Kasumi-1 (cell line): ENCODE measurements at regions not wholly inside any gene's neighbourhood (a gene's known extent, or its start where the extent isn't known, plus 50 kb on each side); places are given as distances from the start of the nearest gene placed in this dataset.

Experiments
- DNase-seq, 2 experiments: peaks; one replicate each; lab custom pipeline; 2025; lab: John Stamatoyannopoulos, UW

DNA sequence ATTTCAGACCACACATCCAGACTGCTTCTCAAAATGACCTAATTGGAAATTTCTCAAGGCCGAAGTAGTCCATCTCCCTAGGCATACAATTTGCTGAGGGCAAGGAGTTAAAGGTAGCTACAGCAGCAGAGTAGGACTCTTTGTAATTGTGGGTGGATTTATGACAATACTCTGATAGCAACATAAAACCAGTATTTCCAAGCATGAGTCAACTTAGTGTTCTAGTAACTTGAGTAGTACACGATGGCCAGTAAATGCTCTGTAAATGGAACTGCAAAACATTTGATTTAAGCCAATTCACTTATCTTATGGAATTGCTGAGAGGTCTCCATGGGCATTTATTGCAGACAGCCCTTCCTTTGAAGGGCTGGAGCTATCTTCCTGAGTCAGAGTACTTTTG lies 352.2 kb downstream of the PLK2 start:
- no peak for DNase-seq

DNA sequence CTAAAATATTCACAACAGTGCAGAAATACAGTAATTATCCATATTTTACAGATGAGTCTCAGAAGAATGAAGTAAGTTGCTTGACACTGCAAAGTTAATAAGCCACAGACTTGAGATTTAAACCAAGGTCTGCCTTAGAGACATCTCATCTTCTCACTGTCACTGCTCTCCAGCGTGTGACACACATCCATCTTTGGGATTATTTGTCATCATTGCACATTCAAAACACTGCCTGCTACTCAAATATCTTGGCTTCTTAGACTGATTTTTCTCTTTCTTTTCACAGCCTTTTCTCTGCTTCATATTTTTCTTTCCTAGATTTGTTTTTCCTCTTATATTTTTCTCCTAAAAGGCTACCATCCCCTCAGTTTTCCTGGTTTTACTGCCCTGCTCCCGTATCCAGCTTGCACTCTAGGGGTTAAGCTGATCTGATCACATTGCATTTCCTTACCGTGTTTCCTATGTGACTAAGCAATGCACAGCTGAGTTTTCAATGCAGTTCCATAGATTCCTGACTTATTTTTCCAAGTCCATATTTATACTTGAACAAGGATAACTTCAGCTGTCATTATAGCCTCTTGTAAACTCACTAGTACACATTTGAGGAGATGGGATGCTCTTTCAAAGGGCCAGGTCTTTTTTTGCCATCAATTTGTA lies 353.0 kb downstream of the PLK2 start:
- no peak for DNase-seq

DNA sequence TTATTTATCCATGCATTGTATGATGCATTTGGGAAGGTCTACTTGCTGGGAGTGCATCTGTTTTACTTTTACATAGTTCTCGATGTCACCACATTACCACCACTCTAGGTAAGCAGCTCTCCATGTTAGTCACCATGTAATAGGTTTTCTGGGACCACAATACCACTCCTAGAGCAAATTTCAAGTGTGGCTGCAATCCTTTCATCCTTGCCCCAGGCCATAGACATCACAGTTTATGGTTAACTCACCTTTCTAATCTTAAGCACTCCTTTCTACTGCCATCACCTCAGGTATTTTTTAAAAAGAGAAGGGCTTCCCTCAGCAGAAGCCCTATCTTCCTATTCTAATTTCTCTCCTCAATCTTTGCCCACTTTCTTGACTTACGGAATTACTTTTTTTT lies 354.1 kb downstream of the PLK2 start:
- no peak for DNase-seq

DNA sequence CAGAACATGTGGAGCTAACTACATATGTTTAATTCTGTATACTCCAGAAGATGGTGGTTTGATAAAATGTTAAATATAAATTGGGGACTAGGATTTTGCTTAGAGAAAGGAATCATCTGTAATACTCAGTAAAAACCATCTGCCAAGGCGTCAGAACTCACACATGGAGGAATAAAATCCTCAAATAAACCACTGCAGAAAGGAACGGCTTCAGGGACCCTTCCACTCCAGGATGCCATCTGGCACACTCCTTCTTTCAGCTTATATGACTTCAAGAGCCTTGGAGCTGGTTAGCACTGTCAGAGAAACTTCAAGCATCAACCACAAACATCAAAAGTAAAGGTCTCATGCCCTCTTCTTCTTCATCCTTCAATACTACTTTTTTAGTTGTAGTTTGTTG lies 360.6 kb downstream of the PLK2 start:
- no peak for DNase-seq

DNA sequence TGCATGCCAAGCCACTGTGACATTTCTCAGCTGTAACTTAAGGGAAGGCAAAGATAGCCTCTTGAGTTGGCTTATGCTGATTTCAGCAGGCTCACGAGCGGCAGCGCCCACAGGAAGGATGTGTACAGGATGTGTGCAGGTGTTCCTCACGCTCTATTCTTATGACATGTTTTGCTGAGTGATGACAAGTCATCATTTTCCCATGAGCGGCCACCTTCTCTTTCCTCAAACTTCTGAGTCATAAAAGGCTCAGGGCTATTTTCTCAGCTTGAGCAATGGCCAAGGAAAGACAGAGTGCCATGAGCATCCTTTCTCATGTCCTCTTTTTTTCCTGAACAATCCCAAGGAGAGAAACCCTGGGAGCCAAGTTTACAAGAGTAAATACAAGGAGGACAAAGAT lies 365.9 kb downstream of the PLK2 start:
- no peak for DNase-seq

DNA sequence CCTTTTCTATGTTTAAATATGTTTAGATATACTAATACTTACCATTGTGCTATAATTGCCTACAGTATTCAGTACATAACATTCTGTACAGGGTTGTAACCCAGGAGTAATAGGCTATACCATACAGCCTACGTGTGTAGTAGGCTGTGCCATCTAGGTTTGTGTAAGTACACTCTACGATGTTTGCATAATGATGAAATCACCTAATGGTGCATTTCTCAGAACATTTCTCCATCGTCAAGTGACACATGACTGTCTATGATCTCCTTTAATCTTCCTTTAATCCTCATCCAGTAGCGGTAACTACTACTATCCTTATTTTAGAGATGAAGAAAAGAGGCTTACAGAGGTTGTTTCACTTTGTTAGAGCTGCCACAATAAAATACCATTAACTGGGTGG lies 369.2 kb downstream of the PLK2 start:
- no peak for DNase-seq

DNA sequence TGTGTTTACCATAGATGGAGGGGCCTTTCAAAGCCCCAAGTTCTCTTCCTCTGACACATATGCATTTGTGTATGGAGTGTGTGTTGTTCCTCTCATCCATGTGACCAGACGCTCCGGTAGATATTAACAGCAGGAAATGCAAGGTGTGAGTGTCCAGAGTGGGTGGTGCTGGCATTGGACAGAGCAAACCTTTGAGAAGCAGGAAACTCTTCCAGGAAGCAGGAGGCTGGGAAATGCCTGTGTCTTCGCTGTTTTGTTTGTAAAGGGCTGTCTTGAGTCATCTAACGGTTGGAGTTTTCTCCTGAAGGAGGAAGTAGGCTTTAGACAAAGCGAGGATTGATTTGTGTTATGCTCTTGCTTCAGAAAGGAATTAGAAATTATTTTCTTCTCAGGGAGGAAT lies 370.9 kb downstream of the PLK2 start:
- no peak for DNase-seq

DNA sequence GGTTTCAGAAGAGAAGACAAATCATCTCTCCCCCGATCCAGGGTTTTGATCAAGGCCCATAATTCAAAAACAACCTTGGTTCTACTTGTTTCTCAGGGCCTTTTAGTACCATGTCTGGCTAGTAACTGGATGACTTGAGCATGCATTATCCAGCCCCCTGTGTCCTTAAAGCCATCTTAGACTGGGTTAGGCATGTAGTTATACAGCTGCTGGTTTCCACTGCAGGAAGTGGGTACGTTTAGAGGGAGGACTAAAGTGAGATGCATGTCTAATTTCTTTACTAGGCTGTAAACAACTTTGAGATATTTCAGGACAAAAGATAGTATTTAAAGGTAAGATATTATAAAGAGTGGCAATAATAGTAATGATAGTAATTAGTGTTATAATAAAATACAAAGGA lies 372.0 kb downstream of the PLK2 start:
- DNase-seq, result no peak

DNA sequence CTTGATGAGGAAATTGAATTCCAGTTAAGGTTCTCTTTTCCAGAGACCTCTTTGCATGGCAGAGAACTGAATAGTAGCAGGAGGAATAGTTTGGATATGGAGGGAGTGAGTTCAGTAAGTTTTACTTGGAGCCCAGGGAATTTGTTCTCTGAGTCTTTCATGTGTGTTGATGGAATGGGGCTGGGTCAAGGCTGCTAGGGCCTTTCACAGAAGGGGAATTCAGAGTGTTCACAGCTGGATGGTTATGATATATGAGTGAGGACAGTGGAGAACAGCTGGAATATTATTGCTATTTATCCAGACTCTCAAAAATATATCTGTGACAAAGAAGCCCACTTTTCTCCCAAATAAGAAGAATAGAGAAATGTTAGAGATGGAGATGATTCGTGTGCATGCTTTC lies 372.8 kb downstream of the PLK2 start:
- DNase-seq, result no peak

DNA sequence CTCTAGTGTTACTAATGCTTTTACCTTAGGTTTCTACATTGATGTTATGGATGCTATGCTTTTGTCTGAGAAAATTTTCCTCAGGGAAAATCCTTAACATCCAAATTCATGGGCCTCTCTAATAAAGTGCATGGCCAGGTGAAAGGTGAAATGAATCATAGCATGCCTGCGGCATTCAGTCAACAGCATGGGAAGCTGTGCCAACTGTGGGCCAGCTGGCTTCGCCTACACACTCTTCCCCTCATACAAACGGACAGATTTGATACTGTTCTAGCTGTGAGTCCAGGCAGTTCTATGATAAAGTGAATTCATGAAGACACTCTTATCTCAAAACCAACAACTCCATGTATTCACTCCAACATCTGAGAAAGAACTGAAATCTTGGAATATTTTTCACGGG lies 374.1 kb downstream of the PLK2 start:
- no peak for DNase-seq

DNA sequence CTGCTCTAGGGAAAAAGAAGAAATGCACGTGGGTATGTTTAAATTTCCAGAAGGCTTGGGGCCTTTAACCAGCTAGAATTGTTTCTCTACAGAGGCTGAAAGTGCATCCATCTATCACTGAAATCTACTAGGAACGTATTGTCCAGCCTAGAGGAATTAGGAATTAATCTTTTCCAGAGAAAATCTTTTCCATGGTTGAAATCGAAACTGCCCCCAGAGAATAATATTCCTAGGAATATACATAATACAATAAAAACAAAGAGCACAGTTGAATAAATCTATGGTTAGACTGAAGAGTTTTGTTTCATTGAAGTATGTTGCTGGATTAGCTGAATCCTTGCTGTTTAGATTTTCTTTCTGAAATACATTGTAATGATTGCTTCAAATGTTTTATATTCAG lies 378.5 kb downstream of the PLK2 start:
- no peak for DNase-seq

DNA sequence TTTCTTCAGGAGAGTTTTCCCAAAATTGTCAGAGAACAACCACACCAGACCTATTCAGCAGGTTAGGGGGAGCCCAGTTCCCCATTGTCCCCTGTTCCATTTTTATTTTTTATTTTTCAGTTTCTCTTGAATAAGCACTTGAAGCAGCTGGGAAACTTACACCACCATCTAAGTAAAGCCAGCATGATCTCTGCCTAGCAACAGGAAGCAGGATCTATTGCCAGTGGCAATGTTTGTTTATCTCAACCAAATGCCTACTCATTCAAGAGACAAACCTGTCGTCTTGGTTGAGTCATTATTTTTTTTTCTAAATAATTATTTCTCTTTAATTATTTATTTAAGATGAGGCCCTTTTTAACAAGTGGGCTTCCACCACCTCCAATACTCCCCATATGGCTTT lies 379.3 kb downstream of the PLK2 start:
- no peak for DNase-seq

DNA sequence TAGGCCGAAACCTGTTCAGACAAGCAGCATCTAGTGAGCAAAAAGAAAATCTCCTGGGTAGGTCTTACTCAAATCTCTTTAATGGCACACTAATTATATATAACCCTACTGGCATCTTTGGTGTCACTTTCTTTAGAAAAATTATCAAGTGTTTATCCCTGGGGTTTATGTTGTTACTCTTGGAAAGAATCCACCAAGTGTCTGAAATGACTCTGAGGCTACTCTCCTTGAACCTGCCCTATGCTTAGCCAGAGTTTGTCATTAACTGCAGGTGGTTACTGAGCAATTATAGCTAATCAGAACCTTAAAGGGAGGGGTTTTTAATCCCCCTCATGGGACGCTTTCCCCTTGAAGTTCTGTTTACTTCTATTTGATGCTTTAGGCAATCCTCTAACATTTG lies 381.9 kb downstream of the PLK2 start:
- no peak for DNase-seq

DNA sequence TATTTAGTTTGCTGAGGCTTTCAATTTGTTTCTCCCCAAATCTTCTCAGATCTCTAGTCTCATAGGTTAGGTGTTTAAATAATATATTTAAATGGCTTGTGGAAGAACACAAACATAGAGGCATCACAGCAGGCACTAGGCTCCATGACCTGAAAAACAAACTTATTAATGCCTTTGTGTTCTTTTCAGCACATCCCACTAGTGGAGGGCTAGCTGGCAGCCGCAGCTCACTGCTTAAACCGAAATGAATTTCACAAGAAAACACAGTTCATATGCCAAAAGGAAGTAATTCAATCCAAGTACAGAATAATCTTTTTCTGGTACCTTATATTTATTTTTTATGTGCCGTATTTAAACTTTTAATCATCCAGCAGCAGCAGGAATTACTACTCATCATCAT lies 382.5 kb downstream of the PLK2 start:
- DNase-seq, result no peak

DNA sequence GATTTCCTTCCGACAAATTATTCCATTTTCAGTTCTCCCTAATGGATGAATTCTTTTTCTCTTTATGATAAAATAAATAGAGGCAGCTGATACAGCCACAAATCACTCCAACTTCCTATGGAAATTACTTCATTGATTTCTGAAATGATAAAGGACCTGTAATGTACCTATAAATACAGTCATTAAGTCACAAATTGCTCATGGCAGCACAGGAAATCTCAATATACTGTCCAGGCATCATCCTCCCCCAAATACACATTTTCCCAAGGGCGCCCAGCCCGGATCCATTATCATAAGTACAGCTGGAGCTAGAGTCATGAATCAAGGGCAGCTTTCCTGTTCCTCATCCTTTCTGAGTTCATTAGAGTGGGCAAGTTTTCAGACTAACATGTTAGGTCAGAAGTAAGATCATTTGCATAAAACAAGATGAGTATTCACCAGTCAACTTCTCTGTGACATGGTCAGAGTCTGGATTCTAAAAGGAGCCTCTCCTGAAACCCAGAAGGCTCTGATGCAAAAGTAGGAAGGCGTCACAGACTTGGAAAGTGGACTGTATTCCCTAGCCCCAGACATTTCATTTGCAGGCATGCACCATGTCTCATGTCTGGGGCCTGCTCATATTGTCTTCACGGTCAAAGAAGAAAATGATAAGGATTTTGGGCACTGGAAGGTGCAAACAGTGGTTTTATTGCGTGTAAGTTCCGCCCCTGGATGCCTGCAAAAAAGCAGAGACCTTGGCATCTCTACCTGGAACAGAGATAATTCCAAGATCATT lies 383.2 kb downstream of the PLK2 start:
- no peak for DNase-seq

DNA sequence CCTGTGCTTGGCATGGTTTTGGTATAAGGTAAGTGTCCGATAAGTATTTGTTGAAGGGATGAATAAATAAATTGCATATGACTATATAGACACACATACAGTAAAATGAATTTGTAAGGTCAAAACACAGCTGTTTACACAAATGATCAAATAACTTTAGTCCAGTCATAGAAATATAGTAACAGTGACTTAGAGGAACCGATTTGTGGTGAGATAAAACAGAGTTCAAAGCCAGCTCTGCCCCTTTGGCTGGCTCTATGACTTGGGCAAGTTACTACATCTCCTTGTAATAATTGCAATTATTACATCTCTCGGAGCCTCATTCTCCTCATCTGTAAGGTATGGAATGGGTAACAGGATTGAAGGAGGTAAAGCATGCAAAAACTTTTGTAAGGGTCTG lies 384.0 kb downstream of the PLK2 start:
- DNase-seq, result no peak

DNA sequence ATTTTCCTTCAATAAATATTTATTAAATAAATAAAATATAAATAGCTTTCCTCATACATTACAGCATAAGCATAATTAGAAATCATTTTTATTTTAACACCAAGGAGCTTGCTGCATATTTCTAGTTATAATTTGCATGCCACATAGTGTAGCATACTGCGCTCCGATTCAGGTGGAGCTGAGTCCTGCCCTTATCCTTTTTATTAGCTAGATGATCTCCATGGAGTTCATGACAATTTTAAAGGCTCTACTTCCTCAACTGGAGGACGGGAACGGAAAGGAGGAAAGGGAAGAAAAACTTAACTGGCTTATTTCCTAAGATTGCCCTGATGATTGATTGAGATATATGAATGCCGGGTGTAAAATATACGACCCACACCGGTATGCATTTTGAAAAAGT lies 385.2 kb downstream of the PLK2 start:
- DNase-seq, result no peak

DNA sequence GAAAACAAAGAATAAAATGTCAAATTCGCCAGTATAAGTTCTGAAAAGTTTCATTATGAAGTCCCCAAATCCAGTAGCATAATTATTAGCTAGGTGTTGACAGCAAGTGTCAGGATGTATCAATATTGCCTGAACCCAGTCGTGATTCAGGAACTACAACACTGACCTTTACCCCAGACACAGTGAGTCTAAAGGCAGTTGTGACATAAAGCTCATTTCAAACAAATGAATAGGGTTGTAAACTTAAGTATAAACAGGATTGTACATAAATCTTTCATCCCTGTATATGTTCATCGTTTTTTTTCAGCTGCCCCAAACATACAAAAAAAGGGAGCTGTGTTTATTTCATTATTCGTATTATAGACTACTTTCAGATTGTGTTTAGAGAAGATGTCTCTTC lies 385.7 kb downstream of the PLK2 start:
- DNase-seq, result no peak

DNA sequence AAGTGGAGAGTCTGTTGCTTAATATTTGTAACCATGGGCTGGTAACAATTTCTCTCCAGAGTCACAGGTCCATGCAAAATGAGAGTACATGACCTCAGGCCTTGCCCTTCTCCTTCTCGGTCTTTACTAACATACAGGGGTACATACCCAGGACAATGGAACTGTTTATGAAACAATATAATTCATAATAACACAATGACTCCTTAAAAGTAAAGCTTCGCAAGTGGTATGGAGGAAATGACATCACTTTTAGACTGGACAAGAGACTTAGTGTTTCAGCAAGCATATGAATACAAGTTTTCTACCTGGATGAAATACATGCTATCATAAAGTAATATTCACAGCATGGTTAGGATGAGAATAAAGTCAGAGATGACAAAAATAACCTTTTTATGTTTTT lies 386.6 kb downstream of the PLK2 start:
- DNase-seq, result no peak

DNA sequence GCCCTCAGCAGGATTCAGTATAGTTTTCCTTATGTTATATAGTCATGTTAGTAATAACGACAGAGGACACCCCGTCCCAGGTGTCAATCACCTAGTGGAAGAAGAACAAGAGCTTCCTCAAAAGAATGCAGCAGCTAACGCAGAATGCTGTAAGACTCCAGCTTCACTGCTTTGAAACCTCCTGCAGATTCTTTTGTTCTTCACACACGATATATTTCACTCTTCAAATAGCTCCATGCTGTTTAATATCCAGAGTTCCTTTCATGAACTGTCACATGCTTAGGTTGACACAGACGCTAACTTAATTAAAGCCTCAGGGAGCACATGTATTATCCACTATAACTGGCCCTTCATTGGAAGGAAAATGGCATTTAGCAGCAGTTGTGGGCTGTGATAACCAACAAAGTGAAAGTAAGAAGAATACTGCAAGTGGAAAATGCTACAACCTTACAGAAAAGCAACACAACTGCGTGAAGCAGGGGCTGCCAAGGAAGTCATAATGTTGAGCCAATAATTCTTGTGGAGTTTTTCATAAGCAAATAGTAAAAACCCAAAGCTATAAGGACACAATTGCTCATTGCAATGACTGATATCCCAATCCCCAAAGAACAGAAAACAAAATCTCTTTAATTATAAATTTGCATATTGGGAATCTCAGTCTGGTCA lies 387.5 kb downstream of the PLK2 start:
- no peak for DNase-seq

DNA sequence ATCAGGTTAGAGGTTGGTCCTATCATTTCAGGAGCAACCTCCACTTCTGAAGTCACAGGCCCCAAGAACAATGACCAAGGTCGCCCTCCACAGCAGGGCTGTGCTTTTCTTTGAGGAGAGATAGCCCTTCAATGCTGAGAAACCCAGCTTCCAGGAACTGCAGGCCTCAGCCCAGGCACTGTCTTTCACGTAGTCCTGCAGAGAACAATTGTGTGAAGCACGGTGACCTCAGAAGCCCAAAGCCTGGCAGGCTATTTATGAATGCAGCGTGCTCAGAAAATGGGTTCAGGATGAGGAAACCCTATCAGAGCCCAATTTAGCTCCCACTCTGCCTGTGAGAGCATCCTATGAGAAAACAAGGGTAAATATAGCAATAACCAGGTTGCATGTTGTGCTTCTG lies 388.3 kb downstream of the PLK2 start:
- no peak for DNase-seq

DNA sequence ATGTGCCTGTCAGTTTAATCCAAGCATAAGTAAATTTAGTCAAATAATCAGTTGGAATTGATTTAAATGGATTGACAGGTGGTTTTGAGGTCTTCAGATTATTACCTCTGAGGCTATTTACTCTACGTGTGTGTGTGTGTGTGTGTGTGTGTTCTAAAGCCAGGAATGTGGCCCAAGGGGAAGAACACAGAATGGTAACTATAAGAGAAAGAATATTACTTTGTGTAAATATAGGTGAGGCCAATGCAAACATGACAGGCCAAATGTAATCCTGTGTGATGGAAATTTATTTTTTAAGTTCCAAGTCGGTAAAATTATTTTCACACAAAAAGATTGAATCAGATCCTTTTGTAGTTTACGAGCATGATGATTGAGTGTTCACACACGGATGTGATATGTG lies 390.0 kb downstream of the PLK2 start:
- no peak for DNase-seq

DNA sequence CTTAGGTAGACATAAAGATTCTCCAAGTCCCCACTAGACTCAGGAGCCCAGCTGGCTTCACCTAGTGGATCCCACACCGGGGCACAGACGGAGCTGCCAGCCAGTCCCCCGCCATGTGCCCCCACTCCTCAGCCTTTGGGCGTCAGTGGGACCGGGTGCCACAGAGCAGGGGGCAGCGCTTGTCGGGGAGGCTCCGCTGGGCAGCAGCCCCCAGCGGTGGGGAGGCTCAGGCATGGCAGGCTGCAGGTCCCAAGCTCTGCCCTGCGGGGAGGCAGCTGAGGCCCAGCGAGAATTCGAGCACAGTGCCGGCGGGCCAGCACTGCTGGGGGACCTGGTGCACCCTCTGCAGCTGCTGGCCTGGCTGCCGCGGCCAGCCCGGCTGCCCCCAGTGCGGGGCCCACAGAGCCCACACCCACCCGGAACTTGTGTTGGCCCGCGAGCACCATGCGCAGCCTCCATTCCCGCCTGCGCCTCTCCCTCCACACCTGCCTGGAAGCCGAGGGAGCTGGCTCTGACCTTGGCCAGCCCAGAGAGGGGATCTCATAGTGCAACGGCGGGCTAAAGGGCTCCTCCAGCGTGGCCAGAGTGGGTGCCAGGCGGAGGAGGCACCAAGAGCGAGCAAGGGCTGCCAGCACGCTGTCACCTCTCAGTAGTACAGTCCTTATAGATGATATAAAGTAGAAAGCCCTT lies 390.7 kb downstream of the PLK2 start:
- no peak for DNase-seq
